ENCODE measurements at regions not wholly inside any gene's neighbourhood (a gene's known extent, or its start where the extent isn't known, plus 50 kb on each side); places are given as distances from the start of the nearest gene placed in this dataset.

GRCh38 chr1:114336360-114336759, 174.6 kb downstream of the TRIM33 start:
- DNase-seq (ENCODE audit: low read depth): no peak
- TF ChIP-seq CTCF (IDR thresholded peaks at IDR 0.05; ENCODE audit: insufficient read depth, low read depth, low read length): no peak
- H3K4me3 ChIP-seq (ENCODE audit: low read depth, low read length): no peak overlapping the region

GRCh38 chr1:114335273-114335672, 175.7 kb downstream of the TRIM33 start:
- no peak for DNase-seq (ENCODE audit: low read depth)
- no peak for TF ChIP-seq CTCF (IDR thresholded peaks at IDR 0.05; ENCODE audit: insufficient read depth, low read depth, low read length)
- no peak overlapping the region for H3K4me3 ChIP-seq (ENCODE audit: low read depth, low read length)

- TF ChIP-seq CTCF (IDR thresholded peaks at IDR 0.05; ENCODE audit: insufficient read depth, low read depth, low read length): no peak
- DNase-seq (ENCODE audit: low read depth): no peak
- no peak overlapping the region for H3K4me3 ChIP-seq (ENCODE audit: low read depth, low read length)
Measured at GRCh38 chr1:114334297-114334696, 176.7 kb downstream of the TRIM33 start.

- DNase-seq (ENCODE audit: low read depth): no peak
- no peak overlapping the region for H3K4me3 ChIP-seq (ENCODE audit: low read depth, low read length)
- TF ChIP-seq CTCF (IDR thresholded peaks at IDR 0.05; ENCODE audit: insufficient read depth, low read depth, low read length): no peak
Measured at GRCh38 chr1:114333690-114334089, 177.3 kb downstream of the TRIM33 start.

- DNase-seq (ENCODE audit: low read depth): no peak
- TF ChIP-seq CTCF (IDR thresholded peaks at IDR 0.05; ENCODE audit: insufficient read depth, low read depth, low read length): no peak
- no peak overlapping the region for H3K4me3 ChIP-seq (ENCODE audit: low read depth, low read length)
Measured at GRCh38 chr1:114331936-114332335, 178.3 kb upstream of the SYT6 start.

- no peak for TF ChIP-seq CTCF (IDR thresholded peaks at IDR 0.05; ENCODE audit: insufficient read depth, low read depth, low read length)
- H3K4me3 ChIP-seq (ENCODE audit: low read depth, low read length): no peak overlapping the region
- no peak for DNase-seq (ENCODE audit: low read depth)
Measured at GRCh38 chr1:114330451-114330983, 176.8 kb upstream of the SYT6 start.

GRCh38 chr1:114328361-114328904, 174.8 kb upstream of the SYT6 start:
- DNase-seq (ENCODE audit: low read depth): no peak
- H3K4me3 ChIP-seq (ENCODE audit: low read depth, low read length): no peak overlapping the region
- no peak for TF ChIP-seq CTCF (IDR thresholded peaks at IDR 0.05; ENCODE audit: insufficient read depth, low read depth, low read length)

Measured in fibroblast of villous mesenchyme (primary cell).